ENCODE measurements at regions not wholly inside any gene's neighbourhood (a gene's known extent, or its start where the extent isn't known, plus 50 kb on each side); places are given as distances from the start of the nearest gene placed in this dataset.

DNA sequence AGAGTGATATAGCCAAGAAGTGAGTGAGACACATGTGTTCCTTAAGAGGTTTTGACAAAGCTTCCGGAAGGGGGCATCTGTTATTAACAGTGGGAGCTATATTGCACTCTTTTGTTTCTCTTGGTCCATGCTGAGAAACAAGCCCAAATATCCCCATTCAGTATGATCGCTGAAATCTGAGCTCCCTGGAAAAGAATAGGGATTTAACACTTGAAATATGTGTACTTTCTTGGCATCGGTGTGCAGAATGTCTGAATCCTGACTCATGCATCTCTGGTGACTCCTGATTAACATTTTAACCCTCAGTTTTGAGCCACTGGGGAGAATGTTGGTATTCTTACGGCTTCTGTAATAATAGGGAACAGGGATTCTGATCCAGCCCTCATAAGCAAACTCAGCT lies 448.1 kb downstream of the TSN start:
- DNase-seq (ENCODE audit: insufficient read length, low spot score) (no peak), FAIRE-seq (no peak)

DNA sequence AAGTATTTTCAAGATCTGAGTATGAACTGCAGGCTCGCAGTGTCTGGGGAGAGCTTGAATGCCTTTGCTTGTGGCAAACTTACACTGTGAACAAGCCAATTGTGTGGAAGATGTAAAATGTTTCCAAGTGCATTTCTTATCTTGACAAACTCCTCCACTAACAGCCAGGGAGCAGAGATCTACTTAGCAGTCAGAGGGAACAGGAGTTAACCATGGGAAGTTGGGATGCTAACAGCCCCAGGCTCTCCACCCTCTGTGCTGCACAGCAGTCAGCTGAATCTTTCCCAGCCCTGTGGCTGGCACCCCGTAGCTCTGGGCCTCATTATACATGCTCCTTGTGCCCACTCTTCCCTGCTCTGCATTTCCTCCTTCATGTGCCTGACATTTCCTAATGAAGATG lies 450.2 kb downstream of the TSN start:
- no peak for FAIRE-seq

DNA sequence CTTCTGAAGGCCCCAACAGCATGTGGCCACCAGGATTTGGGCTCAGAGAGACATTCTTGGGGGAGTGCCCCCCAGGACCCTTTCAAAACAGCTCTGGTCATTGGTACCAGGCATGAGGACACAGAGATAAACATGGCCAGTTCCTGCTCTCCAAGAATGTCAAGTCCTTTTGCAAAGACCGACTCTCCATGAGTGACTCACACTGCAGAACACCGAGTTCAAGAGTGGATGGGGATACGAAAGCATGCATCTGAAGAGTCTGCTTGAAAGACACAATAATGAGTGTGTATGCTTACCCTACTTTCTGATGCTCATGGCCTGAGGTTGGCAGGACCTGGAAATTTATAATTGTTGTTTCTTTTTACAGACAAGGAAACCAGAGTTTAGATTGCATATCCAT lies 450.6 kb downstream of the TSN start:
- DNase-seq (ENCODE audit: insufficient read length, low spot score) (no peak), FAIRE-seq (no peak)

More for the DNA sequence above, 450.2 kb downstream of the TSN start:
- DNase-seq (ENCODE audit: insufficient read length, low spot score): no peak

DNA sequence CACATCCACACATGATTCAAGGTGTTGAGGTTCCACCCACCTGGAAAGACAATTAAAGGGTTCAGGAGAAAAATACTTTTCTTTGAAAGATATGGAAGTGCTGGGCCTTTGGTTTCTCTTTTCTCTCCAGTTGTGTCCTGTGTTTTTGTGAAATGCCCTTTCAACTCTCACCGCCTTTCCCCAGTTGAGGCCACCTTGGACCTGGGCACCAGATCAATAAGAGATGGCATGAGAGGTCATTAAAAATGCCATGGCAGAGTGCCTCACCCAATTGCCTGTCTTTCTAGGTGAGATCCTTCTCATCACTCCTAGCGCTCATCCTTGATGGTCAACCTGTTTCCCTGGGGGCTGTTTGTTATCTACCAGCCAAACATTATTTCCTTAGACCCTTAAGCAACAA lies 453.9 kb downstream of the TSN start:
- FAIRE-seq (no peak), DNase-seq (ENCODE audit: insufficient read length, low spot score) (no peak)

DNA sequence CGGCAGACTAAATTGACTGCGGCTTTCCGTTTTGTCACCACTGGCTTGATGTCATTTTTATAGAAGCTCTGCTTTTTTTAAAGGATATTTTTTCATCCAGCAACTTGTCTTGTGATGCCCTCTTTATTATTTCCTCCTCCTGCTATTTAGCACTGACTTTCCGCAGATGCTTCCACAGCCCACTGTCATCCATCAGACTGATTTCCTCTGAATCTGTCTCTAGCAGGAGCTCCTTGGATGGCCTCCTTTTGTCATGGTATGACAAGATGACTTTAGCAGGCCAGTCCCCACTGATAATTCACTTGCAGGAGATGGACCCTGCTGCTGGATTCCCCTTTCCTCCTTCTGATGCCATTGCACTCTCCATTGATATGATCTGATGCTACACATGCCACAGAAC lies 454.6 kb downstream of the TSN start:
- DNase-seq (ENCODE audit: insufficient read length, low spot score) (no peak), FAIRE-seq (no peak)

DNA sequence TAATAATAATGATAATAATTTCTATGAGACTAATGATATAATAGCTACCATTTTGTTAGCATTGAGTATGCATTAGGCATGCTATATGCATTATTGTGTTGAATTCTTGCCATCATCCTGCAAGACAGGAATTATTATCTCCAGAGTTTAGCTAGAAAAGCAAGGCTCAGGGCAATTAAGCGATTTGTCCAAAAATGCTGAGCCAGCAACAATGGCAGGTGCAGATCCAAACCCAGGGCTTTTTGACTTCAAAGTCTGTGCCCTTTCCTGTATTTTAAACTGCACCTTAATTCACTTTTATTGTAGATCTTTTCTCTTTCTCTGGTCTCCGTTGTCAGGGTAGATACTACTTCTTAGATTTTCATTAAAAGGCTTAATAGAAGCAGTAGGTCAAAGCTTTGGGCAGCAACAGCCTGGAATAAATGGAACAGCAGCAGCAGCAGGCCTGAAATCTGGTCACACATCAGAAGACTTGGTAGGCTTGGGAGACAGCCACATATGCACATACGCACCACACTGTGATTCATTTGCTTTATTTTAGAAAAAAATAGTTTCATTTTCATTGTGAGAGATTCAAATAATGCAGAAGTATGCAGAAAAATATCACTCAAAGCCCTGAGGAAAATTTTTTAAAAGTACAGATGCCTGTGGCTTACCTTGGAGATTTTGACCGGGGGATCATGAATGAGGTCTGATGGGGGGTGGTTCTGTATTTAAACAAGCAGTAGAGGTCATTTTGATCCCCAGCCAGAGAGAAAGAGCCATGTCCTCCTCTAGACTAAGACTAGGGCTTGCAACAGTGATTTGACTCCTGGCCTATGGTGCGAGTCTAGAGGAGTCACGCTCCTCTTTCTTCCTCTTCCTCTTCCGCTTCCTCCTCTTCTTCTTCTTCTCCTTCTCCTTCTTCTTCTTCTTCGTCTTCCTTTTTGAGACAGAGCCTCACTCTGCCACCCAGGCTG lies 455.7 kb downstream of the TSN start:
- FAIRE-seq (no peak), DNase-seq (ENCODE audit: insufficient read length, low spot score) (no peak)

DNA sequence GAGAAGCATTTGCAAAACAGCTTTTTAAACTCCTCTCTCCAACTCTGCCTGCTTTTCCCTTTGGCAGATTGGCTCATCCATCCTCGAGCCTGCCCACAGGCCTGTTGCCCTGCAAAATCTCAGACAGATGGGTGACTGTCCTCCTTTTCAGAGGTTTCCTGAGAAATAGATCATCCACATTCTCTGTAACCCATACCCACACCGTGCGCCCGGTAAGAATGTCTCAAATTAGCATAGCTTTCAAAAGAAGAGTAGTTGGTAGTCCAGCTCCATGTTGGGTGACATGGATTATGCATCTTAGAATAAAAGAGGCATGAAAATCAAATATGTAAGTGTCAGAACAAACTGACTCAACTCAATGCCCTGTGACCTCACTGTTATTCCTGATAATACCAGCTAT lies 457.9 kb downstream of the TSN start:
- FAIRE-seq (no peak), DNase-seq (ENCODE audit: insufficient read length, low spot score) (no peak)

DNA sequence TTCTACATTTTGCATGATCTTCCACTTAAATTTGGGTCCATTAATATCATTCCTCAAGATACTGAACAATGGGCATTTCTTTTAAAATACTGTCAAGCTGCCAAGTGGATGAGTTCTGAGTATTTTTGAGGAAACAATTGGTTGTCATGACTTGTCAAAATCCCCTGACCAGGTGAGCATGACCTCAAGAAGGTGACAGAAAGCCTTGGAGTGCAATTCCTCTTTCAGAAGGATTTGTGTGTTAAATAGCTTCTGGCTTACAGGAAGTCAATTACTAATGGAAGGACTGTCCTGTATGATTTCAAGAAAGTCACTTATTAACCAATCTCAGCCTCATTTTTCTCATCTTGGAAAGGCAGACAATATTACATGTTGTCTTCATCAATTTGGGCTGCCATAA lies 460.6 kb downstream of the TSN start:
- DNase-seq (ENCODE audit: insufficient read length, low spot score) (no peak), FAIRE-seq (no peak)

DNA sequence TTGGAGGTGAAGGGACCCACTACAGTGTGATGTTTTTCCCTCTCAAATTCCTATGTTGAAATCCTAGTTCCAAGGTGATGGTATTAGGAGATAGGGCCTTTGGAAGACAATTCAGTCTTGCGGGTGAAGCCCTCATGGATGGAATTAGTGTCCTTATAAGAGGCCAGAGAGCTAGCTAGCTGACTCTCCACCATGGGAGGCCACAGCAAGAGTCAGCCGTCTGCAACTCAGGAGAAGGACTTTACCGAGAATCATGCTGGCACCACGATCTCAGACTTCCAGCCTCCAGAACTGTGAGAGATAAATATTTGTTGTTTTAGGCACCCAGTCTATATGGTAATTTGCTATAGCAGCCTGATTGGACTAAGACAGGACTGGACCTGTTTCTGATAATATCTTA lies 461.4 kb downstream of the TSN start:
- no peak for FAIRE-seq

DNA sequence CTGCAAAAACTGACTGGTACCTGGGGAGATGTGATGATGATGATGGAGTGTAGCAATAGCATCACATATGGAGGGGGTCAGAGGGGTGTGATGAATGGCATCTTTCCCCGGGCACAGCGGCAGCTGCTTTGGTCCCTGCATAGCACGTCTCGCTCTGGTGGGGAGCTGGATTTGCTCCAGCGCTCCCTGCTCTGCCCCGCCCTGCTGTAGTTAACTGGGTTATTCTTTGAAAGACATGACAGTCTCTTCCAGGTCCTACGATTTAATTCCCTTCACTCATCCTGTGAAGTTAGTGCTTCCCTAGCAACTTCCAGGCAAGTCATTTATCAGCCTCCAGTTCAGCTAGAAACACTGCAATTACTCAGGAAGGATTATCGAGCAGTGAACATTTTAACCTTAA lies 463.1 kb downstream of the TSN start:
- FAIRE-seq: no peak
- no peak for DNase-seq (ENCODE audit: insufficient read length, low spot score)

More for the DNA sequence above, 461.4 kb downstream of the TSN start:
- DNase-seq (ENCODE audit: insufficient read length, low spot score): no peak

DNA sequence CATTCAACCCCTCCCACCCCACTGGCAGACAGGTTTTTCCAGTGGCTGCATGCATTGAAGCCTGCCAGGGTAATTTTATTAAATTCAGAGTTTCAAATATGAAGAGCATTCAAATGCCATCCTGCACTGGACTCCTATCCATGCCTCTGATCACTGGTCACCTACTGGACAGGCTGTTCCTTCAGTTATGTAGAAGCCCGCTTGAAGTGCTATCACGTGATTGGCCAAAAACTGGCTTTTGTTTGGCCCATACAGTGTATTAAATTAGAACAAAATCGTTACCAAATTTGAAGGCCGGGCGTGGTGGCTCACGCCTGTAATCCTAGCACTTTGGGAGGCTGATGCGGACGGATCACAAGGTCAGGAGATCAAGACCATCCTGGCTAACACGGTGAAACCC lies 464.1 kb downstream of the TSN start:
- no peak for DNase-seq (ENCODE audit: insufficient read length, low spot score)
- FAIRE-seq: no peak

DNA sequence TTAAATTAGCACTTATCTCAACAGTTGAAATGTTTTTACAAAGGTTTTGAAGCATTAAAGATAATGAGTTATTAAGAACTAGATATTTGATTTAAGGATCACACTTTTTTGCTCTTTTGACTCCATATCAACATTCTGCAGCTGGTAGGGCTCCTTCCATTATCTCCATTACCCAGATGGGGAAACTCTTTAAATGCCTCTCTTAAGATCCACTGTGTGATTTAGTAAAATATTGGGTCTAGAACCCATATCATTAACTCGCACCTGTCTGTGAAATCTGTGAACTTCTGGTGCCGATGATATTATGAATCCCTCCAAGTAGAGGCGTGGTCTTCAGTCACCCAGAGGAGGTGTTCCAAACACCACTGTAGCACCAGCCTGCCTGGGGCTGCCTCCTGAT lies 466.2 kb downstream of the TSN start:
- no peak for FAIRE-seq

DNA sequence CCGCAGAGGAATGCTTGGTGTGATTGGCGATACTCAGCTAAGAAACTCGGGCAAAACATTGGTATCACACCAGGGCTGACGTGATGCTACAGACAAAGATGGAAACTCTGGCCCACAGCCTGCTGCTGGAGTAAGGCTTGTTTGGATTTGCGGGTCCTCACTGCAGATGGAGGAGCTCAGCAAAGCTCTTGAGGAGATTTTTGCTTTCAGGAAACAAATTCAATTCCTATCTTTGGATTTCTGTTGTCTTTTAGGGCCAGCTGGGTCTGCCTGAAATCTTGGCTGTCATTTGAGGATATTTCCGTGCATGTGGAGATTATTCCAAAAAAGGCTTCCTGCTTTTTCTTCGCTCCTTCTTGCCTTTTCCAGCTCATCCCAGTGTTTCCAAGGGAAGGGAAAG lies 475.8 kb downstream of the TSN start:
- FAIRE-seq (no peak), DNase-seq (ENCODE audit: insufficient read length, low spot score) (no peak)

More for the DNA sequence above, 466.2 kb downstream of the TSN start:
- no peak for DNase-seq (ENCODE audit: insufficient read length, low spot score)

DNA sequence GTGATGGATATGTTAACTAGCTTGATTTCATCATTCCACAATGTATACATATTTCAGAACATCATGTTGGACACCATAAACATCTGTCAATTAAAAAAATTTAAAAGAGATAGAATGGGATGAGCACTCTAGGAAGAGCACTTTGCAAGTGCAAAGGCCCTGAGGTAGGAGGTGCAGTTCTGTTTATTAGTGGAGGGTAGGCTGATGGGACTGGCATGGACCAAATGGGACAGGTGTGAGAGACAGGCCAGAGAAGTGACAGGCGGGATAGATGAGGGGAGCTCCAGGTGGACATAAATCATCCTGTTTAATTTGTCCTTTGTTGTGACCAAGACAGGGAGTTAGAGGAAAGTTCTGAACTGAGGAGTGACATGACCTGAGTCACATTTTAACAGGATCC lies 477.9 kb downstream of the TSN start:
- FAIRE-seq (no peak), DNase-seq (ENCODE audit: insufficient read length, low spot score) (no peak)

DNA sequence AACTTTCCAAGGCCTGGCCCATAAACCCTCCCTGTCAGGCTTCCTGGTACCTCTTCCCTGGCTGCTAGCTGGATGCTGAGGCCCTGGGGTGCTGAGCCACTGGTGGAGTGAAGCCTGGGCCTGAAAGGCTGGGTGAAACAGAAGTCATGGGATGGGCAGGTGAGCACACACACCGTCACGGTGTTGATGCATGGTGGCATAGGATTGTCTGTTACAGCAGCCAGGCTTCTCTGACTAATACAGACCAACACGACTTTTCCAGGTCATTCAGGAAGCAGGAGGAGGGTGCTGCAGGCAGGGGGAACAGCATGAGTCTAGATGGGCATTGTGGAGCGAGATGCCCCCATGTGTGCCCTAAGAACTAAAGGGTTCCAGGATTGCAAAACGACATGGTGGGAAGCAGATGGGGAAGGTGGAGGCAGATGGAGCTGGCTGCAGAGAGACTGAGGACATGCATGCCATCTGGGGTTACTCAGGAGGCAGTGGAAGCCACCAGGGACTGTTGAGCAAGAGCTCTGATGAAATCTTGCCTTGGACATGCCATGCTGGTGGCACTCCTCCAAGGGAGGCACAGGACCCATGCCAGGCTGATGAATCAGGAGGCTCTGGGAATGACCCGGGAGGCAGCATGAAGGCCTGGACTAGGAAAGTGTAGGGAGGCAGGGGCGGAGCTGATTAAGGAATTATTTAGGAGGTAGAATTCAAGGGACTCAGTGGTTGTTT lies 480.9 kb downstream of the TSN start:
- no peak for DNase-seq (ENCODE audit: insufficient read length, low spot score)
- FAIRE-seq: no peak

DNA sequence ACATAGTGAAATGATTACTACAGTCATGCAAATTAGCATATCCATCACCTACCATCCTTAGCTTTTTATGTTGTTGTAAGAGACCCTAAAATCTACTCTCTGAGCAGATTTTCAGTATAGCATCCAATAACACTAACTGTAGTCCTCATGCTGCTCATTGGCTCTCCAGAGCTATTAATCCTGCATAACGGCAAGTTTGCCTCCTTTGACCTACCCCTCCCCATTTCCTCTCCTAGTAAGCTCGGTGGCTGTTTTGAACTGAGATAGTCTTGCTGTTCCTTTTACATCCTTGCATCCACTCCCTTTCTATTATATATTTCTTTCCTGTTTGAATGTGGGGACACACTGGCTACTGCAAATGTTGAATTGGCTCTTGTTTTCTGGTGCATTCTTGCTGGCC lies 481.5 kb downstream of the TSN start:
- FAIRE-seq (no peak), DNase-seq (ENCODE audit: insufficient read length, low spot score) (no peak)

DNA sequence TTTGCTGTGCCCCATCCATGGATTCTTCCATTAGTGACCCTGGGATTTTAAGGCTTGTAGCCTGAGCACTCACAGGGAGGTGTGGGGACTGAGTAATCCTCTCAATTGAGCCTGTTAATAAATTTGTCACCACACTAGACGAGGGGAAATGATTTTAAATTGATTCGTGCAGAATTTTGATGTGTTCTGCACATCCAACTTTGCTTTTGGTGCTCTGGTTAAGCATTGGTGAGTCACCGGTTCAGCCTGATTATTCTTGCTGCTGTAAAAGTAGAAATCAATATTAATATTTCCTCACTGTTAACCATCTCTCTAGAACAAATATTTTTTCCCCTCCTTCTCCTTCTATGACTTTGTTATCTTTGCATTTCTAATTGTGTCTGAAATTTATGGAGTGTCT lies 482.0 kb downstream of the TSN start:
- no peak for DNase-seq (ENCODE audit: insufficient read length, low spot score)
- FAIRE-seq: no peak

DNA sequence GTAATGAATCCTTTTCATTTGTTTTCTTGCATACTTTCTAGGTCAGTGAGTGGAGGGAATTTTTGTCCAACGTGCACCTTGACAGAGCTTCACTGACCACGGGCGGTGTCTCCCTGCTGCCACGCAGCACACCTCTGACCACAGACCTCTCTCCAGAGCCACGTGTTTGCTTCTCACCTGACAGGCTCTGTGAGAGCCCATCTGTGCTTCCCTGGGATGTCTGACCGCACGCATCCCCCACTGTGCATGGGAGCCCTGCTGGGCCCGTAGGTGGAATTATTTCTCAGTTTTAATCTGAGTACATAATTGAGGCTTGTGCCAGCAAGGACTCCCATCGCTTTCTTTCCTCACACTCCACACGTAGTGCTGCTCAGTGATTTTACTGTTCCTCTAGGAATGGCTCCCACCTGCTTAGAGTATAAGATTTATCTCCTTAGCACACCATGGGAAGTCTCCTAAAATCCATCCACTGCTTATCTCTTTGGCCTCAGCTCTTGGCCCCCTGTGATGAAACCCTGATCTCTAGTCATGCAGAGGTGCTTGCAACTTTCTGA lies 482.6 kb downstream of the TSN start:
- FAIRE-seq (no peak), DNase-seq (ENCODE audit: insufficient read length, low spot score) (no peak)

DNA sequence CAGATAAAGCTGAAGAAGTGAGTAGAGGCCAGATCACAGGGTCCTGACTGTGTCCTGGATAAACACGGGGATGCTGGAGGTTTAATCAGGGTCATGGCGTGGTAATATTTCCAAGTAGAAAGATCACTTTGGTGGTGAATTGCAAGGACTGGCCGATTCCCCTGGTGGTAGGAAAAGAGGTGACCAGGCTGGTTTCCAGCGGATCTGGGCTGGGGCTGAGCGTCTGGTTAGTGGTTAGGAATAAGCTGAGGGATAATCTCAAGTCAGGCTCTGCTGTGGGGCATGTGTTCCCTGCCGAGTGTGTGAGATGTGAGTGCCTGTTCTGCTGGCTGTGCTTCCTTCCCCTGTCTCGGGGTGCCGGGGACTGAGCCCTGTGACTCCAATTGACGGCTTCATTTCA lies 484.0 kb downstream of the TSN start:
- DNase-seq (ENCODE audit: insufficient read length, low spot score): no peak
- FAIRE-seq: no peak

DNA sequence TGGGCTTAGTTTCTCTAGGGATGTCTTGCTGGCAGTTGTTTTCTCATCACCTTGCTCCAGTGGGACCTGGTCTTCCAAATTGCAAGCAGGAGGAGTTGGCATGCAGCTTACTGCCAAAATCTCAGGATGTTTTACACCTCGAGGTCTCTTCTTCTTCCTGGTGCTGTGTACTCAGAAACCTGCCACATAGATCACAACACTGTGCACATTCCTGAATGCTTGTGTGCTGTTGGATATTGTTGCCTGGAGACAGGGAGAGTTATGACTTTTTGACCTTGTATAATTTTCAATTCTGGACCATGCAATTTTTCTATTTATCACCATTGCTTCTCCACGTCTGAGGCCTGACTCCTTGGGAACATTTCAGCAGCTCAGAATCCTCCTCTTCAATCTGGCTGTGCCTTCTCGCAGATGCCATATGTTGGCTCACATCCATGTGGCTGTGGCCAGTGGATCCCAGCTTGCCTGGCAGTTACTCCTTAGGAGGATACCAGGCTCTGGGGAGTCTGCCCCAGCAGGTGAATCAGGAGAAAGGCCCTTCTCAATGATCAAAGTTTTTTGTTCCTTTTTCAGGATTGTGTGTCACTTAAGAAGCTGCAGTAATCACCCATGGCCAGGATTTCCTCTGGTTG lies 489.3 kb downstream of the TSN start:
- FAIRE-seq (no peak), DNase-seq (ENCODE audit: insufficient read length, low spot score) (no peak)

DNA sequence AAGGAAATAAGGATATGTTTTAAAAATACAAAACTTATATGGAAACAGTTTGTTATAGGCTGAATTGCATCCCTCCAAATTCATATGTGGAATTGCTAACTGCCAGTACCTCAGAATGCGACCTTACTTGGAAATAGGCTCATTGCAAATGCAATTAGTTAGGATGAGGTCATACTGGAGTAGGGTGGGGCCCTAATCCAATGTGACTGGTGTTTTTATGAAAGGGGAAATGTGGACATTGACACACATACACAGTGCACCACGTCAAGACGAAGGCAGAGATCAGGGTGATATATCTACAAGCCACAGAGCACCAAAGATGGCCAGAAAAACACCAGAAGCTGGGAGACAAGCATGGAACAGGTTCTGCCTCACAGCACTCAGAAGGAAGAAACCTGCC lies 494.2 kb downstream of the TSN start:
- DNase-seq (ENCODE audit: insufficient read length, low spot score) (no peak), FAIRE-seq (no peak)
